ENCODE measurements at regions not wholly inside any gene's neighbourhood (a gene's known extent, or its start where the extent isn't known, plus 50 kb on each side); places are given as distances from the start of the nearest gene placed in this dataset.
"Not testable (repeated sequence)": the region's sequence is repeated elsewhere in the genome, so short reads cannot be mapped to it uniquely, and the experiment has no call there.

DNA sequence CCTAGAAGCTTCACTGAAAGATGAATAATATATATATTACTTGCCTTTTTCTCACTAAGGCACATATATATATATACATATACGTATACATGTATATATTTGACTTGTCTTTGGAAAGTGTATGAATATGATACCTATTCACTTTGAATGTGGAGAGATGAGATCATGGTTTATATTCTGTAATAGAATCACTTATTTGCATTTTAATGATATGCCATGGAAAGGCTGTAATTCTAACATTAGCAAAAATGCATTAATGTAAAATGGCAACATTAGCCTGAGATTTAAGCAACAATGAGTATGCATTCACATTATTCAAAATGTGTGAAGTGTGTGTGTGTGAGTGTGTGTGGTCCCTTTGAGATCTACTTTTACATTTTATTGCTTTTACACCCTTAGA, 54.5 kb upstream of the PRKD1 start:
- no peak for DNase-seq

DNA sequence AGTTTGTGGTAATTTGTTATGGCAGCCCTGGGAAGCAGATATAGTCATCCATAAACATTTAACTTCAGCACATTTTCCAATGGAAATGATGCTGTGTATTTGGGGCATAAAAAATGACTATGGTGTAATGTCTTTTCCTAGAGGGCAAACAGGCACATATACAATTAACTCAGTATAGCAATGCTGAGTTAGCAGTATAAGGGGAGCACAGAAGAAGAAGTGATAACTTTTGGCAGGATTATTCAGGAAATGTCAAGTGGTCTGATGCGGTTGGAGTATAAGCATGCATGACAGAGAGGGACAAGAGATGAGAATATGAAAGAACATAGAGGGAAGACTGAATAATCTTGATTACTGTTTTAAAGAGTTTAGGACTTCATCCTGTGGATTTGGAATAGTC, 55.3 kb upstream of the PRKD1 start:
- no peak for DNase-seq

DNA sequence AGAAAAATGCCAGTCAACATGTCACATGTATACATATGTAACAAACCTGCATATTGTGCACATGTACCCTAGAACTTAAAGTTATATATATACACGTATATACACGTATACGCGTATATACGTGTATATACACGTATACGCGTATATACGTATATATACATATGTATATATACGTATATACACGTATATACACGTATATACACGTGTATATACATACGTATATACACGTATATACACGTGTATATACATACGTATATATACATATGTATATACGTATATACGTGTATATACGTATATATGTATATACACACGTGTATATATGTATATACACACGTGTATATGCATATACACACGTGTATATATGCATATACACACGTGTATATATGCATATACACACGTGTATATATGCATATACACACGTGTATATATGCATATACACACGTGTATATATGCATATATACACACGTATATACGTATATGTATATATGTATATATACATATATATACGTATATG, 62.8 kb upstream of the PRKD1 start:
- not testable (repeated sequence) for DNase-seq

DNA sequence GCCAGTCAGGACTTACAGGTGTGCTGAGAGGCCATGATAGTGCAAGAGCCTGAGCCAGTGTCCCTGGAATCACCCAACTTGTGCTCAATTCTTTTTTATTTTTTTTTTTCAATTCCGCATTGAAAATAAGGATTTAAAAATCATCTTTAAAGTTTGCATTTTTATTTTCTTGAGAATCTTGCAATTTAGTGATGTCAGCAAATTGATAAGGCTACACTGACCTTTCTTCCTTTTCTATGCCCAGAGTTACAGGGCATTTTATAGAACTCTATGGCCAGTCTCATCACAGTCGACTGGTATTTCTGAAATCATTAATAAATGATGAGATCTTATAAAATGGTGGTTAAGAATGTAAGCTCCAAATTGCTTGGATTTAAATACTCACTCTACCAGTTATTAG, 63.3 kb upstream of the PRKD1 start:
- DNase-seq: no peak

DNA sequence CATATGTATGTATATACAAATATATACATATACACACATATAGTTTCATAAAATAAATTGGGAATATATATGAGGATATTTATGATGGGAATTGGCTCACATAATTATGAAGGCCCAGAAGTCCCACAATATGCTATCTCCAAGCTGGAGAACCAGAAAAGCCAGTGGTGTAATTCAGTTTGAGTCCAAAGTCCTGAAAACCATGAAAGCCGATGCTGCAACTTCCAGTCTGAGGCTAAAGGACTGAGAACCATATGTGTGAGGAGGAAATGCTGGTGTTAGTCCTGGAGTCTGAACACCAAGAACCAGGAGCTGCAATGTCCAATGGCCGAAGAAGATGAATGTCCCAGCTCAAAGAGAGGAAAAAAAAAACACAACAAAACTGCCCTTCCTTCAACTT, 65.5 kb upstream of the PRKD1 start:
- DNase-seq: no peak

DNA sequence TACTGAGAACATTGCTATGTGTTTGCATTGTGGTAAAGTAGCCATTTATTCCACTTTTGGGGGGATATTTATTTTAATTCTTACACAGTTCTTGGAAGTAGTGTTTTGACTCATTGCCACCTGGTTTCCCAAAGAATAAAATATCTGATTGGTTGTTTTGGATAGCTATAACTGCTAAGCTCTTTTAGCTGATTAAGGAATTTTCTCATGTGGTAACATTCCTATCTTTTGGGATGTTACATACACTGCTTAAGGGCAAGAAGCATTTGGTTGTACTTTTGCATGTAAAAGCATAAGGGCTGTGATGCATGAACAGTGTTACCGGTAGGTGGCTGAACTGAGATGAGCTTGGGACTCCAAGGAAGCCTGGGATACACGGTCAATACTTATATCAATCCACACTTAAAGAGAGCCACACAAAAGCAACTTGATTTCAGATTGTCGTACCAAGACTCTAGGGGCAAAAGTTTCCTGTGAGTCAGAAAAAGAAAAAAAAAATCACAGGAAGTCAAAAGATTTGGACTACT, 71.4 kb upstream of the PRKD1 start:
- DNase-seq: no peak

DNA sequence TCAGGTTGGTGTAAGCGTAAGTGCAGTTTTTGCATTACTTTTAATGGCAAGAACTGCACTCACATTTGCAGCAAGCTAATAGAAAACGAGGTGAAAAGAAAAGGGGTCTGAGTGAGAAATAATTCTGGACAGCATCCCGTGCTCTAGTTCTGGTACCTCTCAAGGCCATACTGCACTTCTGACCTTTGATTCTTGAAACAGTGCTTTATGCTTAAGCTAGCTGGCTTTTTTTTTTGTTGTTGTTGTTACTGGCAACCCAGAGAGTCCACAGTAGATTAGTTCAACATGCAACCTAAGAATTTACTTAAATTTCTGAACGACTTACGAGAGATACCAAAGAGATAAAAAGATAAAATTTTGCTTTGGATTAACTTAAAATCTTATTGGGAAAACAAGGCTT, 75.2 kb upstream of the PRKD1 start:
- DNase-seq: no peak

DNA sequence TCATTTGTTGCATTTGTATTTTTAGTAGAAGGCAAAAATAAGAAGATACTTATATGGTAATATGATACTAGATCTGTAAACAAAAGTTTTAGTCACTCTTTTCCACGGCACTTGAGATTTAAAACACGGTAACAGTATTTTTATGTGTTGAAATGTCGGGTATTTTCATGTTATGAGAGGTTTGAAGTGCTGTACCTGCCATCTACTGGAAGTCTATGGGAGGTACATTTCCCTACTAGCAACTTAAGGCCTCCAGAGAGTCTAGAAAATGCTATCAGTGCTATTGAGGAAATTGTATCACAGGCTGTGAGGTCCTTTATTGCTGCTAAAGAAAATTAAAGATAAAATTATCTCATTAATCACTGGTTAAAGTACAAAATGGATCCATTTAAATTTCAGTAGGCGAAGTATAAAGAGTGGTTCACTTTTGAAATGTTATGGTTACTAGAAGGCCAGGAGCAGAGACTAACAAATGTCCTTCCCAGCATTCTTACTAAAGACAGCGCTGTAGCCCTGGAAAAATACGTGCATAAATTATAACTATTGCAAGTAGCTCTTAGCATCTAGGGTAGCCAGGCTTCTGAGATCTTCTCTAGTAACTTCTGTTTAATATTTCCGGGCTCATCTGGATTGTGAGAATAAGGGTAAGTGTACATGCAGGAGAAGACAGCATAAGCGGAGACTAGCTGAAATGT, 77.6 kb upstream of the PRKD1 start:
- DNase-seq: no peak

DNA sequence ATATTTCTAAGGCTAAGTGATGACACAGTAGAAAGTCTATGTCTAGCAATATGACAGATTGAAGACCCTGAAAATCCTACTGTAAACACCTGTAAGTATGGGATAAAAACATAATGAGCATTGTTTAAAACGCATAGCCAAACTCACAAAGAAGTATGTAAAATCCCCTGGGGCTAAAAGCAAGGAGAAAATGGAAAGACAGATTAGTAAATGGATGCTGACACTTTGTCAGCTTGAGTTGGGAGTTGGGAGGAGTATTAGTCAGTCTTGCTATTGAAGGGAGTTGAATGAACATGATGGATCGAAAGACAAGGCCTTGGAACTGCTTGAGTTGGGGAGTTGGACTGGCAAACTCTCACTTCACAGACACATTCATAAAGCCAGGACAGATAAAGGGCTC, 79.0 kb upstream of the PRKD1 start:
- no peak for DNase-seq

DNA sequence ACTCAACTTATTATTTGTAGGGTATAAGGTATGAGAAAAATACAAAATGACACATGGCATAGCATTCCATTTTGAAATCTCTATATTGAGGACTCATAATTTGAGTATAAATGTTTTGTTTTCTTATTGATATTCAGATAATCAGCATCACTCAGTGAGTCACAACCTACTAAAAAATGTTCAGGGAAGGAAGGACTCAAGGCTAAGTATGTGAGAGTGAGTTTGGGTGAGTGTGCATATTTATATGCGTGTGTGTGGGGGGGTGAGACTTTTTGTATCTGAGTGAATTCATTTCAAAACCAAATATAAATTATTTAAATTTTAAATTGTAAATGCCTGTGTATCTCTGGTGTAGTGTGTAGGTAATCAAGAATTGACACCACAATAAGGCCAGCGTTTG, 87.8 kb upstream of the PRKD1 start:
- DNase-seq: no peak

DNA sequence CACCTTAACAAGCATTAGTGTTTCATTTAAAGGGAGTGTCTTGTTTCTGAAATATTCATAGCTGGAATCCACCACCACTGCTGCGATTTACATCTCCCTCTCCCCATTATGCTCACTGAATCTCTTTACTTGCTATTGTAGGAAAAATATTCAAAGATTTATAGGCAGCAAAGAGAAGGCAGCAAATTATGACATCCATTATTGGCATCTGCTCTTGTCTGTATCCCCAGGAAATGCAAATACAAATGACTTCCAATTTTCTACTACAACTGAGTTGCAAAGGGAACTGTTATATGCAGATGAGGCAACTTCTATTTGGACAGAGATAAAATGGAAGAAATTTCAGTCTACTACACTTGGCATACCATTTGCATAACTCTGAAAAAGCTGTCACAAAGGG, 88.4 kb upstream of the PRKD1 start:
- DNase-seq: no peak

DNA sequence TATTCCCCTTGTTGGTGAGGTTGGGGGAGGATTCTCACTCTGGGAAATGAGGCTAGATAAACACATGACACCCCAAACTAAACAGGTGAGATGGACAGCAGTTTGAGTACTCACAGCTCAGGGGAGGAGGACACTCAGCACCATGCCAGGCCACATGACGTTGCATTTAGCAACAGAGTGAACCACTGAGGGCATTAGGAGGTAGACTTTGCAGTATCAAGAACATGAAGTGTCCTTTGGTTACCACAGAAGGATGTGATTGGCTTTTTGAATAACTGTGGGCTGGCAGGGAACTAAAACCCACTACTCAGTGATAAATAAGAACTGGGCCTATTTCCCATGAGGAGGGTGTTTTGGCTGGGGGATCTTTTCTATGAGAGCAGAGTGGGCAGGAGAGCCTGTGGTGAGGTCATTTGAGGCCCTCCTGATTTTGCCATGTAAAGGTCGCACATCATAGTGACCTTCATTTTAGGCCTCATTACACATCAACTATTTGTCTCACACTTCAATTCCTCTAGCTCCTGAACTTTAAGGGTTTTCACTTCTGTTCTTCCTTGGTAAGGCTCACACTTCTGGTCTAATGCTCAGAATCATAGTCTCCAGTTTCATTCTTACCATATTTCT, 89.8 kb upstream of the PRKD1 start:
- DNase-seq: no peak

DNA sequence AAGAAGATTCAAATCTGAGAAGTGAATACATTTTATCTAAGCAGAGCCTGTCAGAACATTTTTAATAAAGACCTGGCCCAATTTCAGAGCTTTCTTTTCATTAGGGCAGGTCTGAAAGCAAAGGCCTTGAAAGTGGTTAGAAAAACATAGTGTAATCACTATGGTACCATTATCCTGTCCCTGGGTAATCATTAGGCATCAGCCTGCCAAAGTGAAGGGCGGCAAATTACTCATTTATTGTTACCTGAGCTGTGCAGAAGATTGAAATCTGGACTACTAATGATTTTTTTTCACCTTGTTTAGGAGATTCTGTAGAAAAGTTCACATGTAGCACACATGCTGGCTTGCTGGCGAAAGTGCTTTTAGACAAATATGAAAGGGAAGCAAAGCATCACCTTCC, 92.6 kb upstream of the PRKD1 start:
- DNase-seq: no peak

DNA sequence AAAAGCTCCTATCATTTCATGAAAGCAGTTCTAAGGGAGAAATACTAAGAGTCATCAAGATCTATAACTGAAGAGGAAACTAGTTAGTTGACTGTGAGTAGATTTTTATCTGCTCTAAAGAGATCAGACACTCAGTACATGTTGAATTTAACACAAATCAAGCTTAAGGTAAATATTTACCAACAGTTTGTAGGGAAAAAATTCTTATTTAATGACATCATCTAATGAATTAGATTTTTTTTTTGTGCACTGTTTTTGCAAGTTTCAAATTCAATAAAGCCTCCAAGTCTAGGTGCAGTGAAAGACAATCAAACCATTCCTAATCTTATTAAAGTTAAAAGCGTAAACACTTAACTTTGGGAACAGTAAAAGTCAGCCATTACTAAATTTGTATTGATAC, 93.0 kb upstream of the PRKD1 start:
- no peak for DNase-seq

DNA sequence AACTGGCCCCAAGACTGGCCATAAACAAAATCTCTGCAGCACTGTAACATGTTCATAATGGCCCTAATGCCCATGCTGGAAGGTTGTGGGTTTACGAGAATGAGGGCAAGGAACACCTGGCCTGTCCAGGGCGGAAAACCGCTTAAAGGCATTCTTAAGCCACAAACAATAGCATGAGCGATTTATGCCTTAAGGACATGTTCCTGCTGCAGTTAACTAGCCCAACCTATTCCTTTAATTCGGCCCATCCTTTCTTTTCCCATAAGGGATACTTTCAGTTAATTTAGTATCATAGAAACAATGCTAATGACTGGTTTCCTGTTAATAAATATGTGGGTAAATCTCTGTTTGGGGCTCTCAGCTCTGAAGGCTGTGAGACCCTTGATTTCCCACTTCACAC, 95.7 kb upstream of the PRKD1 start:
- not testable (repeated sequence) for DNase-seq

DNA sequence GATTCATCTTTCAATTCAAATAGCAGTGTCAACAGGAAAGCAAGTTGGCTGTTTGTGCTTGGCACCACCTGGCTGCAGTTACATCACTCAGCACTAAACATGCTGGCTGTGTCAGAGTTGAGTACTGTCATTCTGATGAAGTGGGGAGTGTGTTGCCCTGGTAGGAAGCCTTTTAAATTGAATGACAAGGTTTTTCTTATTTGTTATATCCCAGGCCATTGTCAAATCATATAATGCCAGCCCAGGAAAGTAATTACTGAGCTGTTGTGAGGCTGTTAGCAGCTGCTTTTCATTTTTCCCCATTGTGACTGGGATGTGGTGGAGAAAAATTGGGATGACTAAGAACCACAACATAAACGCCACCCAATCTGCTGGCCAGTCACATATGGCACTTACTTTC, 106.5 kb upstream of the PRKD1 start:
- DNase-seq: no peak

DNA sequence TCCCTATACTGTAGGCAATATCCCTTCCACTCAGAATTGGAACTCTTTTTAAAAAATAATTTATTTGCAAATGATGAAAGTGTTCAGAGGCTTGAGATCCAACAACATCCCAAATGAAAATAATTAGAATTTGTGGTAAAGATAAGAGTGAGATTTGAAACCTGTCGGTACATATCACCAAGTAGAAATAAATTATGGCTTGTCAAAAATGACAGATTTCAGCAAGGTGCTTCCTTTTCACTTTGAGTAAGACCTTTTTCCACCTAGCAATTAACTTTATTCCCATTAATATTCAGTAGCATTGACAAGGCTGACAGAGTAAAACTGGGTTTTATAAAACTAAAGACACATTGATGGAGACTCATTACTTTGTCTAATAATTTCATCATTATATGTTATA, 107.7 kb upstream of the PRKD1 start:
- DNase-seq: no peak

DNA sequence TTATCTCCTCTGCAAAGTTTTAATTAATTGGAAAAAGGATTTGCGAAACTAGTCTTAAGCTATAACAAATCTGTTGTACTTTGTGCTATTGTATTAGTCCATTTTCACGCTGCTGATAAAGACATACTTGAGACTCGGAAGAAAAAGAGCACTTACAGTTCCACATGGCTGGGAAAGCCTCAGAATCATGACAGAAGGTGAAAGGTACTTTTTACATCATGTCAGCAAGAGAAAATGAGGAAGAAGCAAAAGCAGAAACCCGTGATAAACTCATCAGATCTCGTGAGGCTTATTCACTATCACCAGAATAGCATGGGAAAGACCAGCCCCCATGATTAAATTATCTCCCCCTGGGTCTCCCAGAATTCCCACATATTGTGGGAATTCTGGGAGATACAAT, 118.1 kb upstream of the PRKD1 start:
- no peak for DNase-seq

DNA sequence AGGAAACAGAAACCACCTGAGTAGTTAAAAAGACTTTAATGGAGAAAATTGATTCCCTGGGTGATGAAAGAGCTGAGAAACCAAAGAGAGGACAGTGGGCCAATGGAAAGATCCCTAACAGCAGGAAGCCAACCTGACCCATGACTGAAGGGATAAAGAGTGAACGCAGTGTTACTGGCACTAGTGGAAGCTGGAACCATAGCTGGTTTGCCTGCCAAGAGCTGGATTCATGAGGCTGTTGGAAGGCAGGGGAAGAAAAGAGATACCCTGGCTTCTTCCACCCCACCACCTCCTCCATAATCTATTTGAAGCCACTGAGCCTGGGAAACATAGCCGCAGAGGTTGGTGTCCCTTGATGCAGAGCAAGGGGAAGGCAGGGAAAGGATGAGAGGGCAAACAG, 125.5 kb upstream of the PRKD1 start:
- DNase-seq: no peak

DNA sequence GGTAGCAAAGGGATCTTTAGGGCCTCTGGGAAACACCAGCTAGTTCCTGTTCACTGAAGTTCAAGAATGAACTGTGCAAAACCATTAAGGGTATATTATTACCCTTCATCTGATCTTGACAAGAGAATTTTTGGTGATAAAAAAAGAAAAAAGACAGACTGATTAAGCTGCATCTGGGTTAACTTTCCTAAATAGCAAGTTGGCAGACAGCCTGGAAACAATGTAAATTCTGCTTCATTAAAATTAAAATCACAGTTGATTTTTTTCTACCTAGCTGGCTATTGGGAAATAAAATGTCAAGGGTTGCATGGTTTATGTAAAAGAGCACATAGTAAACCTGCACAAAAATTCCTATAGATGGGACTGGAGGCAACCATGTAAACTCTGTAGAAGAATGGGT, 126.6 kb upstream of the PRKD1 start:
- DNase-seq: no peak

DNA sequence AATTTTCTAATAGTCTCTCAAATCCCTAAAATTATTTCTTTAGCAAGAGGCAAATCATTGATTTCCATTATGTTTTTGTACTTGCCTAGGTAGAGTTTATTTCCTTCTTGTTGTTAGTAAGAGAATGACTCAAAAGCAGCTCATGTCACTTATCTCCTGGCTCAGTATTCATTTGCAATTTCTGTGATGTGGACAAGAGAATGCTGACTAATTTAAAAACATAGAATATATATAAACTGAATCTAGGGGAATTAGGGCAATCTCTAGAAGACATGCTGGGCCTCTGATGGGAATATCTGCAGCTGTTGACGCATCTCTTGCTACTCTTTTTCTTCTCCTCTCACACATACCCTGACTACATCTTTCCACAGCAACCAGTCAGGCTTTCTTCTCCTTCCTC, 130.8 kb upstream of the PRKD1 start:
- no peak for DNase-seq

DNA sequence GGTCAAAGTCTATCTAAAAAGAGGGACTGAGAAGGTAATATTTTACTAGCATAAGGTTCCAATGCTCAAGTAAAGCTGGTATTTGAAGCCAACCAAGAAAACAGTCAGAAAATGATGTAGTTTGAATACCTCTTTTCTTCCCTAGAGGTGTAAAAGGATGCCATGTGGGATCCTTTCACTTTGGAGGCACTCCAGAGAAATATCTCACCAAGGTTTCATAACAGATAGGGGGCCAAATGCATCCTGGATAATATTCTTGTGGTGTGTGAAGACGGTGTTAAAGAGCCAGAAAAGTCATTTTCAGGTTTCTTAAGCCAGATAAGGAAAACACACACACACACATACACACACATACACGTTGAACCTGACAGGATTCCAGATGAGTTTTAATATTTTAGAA, 136.1 kb upstream of the PRKD1 start:
- no peak for DNase-seq

DNA sequence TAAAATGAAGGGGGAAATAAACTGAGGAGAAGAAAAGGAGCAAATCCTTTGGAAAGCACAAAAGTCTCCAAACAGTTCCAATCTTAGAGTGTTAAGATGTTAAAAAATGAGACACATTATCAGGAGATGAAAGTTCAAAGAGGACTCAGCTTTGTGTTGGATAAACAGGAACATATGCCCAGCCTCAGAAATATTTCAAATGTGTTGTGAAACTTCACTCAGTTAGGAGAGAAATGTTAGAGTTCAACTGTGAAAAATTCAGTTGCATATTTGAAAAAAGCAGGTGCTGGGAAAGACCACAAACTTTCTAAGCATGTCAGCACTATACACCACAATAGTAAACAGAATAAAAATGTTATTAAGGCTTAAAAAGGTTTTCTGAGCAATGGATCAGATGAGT, 136.8 kb upstream of the PRKD1 start:
- DNase-seq: no peak

DNA sequence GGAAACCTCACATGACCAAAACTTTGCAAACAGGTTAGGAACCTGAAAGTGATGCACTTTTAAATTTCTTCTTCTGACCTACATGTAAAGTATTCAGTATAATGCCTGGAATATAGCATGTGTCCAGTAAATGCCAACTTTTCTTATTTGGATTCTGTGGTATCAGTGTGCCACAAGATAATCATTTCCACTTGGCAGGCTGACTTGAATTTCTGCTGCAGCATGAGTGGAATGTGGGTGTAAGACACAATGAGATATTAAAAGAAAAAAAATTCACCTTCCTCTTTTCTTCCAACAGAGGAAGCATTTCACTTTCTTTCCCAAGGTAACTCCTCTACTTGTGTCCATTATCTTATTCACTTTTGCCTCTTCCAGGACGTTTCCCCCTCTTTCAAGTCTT, 141.9 kb upstream of the PRKD1 start:
- no peak for DNase-seq

DNA sequence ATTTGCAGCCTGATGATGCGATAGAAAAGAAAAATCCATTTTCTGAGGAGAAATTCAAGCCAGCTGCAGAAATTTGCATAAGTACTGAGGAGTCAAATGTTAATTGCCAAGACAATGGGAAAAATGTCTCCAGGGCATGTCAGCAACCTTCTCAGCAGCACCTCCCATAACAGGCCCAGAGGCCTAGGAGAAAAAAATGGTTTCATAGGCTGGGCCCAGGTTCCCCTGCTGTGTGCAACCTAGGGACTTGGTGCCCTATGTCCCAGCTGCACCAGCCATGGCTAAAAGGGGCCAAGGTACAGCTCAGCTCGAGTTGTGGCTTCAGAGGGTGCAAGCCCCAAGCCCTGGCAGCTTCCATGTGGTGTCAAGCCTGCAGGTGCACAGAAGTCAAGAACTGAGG, 144.8 kb upstream of the PRKD1 start:
- not testable (repeated sequence) for DNase-seq

Data from T-helper 9 cell (primary cell).